WTC11 (cell line): ENCODE measurements at regions not wholly inside any gene's neighbourhood (a gene's known extent, or its start where the extent isn't known, plus 50 kb on each side); places are given as distances from the start of the nearest gene placed in this dataset.

ENCODE experiments used
- ATAC-seq: fragments of 200-7000 bp; cut with Tn5 transposase; 2 replicates; pipeline ENCODE4 v1.10.0; 2021; ENCODE audit warnings: mild to moderate bottlenecking, moderate library complexity
- CTCF ChIA-PET: fragments of 300-600 bp; sonication (Branson Sonifier 250); formaldehyde crosslinking; loops from one replicate; lab custom pipeline; 2021; ENCODE audit warnings: antibody characterized with exemption; lab: Charles Lee
- POLR2A ChIA-PET: fragments of 350-600 bp; sonication (Branson Sonifier 250); formaldehyde crosslinking; loops from one replicate; lab custom pipeline; 2021; ENCODE audit warnings: antibody characterized with exemption; lab: Charles Lee
- DNase-seq: peaks from one replicate; pipeline ENCODE4 v3.0.0; 2021; ENCODE audit warnings: low spot score
- H3K27ac Mint-ChIP-seq: 2 replicates; pipeline ENCODE4 v1.8.0; 2021; ENCODE audit warnings: mixed read lengths
- H3K27me3 Mint-ChIP-seq: 2 replicates; pipeline ENCODE4 v1.8.0; 2021; ENCODE audit warnings: low read depth, mild to moderate bottlenecking, moderate library complexity, mixed read lengths
- H3K36me3 Mint-ChIP-seq: 2 replicates; pipeline ENCODE4 v1.8.0; 2021; ENCODE audit warnings: mixed read lengths
- H3K4me1 Mint-ChIP-seq: 2 replicates; pipeline ENCODE4 v1.8.0; 2022; ENCODE audit warnings: mixed read lengths
- H3K4me3 Mint-ChIP-seq: 2 replicates; pipeline ENCODE4 v1.8.0; 2021; ENCODE audit warnings: mild to moderate bottlenecking, moderate library complexity, mixed read lengths
- H3K9me3 Mint-ChIP-seq: 2 replicates; pipeline ENCODE4 v1.8.0; 2021; ENCODE audit warnings: mixed read lengths
- ATF6 ChIP-seq: sonication (generic); formaldehyde crosslinking; IDR thresholded peaks from 2 replicates; pipeline ENCODE4 v1.8.1; 2023; ENCODE audit warnings: mild to moderate bottlenecking, missing genetic modification reagents
- CREM ChIP-seq: sonication (generic); formaldehyde crosslinking; IDR thresholded peaks from 2 replicates; pipeline ENCODE4 v1.8.1; 2022; ENCODE audit warnings: mild to moderate bottlenecking, missing genetic modification reagents, moderate library complexity
- ELF4 ChIP-seq: sonication (generic); formaldehyde crosslinking; IDR thresholded peaks from 2 replicates; pipeline ENCODE4 v1.8.1; 2022; ENCODE audit warnings: low read depth, mild to moderate bottlenecking, moderate library complexity, missing genetic modification reagents
- ESRRA ChIP-seq: sonication (generic); formaldehyde crosslinking; IDR thresholded peaks from 2 replicates; pipeline ENCODE4 v1.8.1; 2022; ENCODE audit warnings: mild to moderate bottlenecking, missing genetic modification reagents, borderline replicate concordance
- IRF1 ChIP-seq: sonication (generic); formaldehyde crosslinking; IDR thresholded peaks from 2 replicates; pipeline ENCODE4 v1.8.0; 2023; ENCODE audit warnings: missing genetic modification reagents
- IRF2 ChIP-seq: sonication (generic); formaldehyde crosslinking; IDR thresholded peaks from 2 replicates; pipeline ENCODE4 v1.8.0; 2022; ENCODE audit warnings: low read depth, missing genetic modification reagents, borderline replicate concordance
- MYBL2 ChIP-seq: sonication (generic); formaldehyde crosslinking; IDR thresholded peaks from 2 replicates; pipeline ENCODE4 v1.8.1; 2023; ENCODE audit warnings: mild to moderate bottlenecking, moderate library complexity, missing genetic modification reagents
- NFATC4 ChIP-seq: fragments of 250-450 bp; sonication (Bioruptor Pico); IDR thresholded peaks from 2 replicates; pipeline ENCODE4 v1.9.0; 2021; ENCODE audit warnings: mild to moderate bottlenecking
- NR1H2 ChIP-seq: sonication (generic); formaldehyde crosslinking; IDR thresholded peaks from 2 replicates; pipeline ENCODE4 v1.9.0; 2021; ENCODE audit warnings: mild to moderate bottlenecking, moderate library complexity, missing genetic modification reagents
- OVOL2 ChIP-seq: fragments of 250-450 bp; sonication (Bioruptor Pico); IDR thresholded peaks from 2 replicates; pipeline ENCODE4 v1.9.0; 2021; ENCODE audit warnings: mild to moderate bottlenecking, borderline replicate concordance
- PRDM15 ChIP-seq: sonication (generic); formaldehyde crosslinking; IDR thresholded peaks from 2 replicates; pipeline ENCODE4 v1.8.0; 2022; ENCODE audit warnings: missing genetic modification reagents
- RORB ChIP-seq: fragments of 250-450 bp; sonication (Bioruptor Pico); IDR thresholded peaks from 2 replicates; pipeline ENCODE4 v1.9.0; 2021; ENCODE audit warnings: mild to moderate bottlenecking
- TCF7 ChIP-seq: sonication (generic); formaldehyde crosslinking; IDR thresholded peaks from 2 replicates; pipeline ENCODE4 v1.8.0; 2022; ENCODE audit warnings: mild to moderate bottlenecking, low read depth, missing genetic modification reagents, moderate library complexity
- TEAD1 ChIP-seq: sonication (generic); formaldehyde crosslinking; IDR thresholded peaks from 2 replicates; pipeline ENCODE4 v1.8.0; 2022; ENCODE audit warnings: mild to moderate bottlenecking, missing genetic modification reagents
- TEAD4 ChIP-seq: sonication (generic); formaldehyde crosslinking; IDR thresholded peaks from 2 replicates; pipeline ENCODE4 v1.8.0; 2022; ENCODE audit warnings: mild to moderate bottlenecking, missing genetic modification reagents
- ZNF219 ChIP-seq: sonication (generic); formaldehyde crosslinking; IDR thresholded peaks from 2 replicates; pipeline ENCODE4 v1.8.0; 2023; ENCODE audit warnings: missing genetic modification reagents, mild to moderate bottlenecking, borderline replicate concordance
- ZNF232 ChIP-seq: sonication (generic); formaldehyde crosslinking; IDR thresholded peaks from 2 replicates; pipeline ENCODE4 v1.8.0; 2022; ENCODE audit warnings: mild to moderate bottlenecking, missing genetic modification reagents
- ZNF396 ChIP-seq: fragments of 250-450 bp; sonication (Bioruptor Pico); IDR thresholded peaks from 2 replicates; pipeline ENCODE4 v1.8.0; 2021; ENCODE audit warnings: mild to moderate bottlenecking, moderate library complexity, borderline replicate concordance
- ZNF671 ChIP-seq: fragments of 250-450 bp; sonication (Bioruptor Pico); IDR thresholded peaks from 2 replicates; pipeline ENCODE4 v1.8.0; 2021; ENCODE audit warnings: mild to moderate bottlenecking
- ZSCAN18 ChIP-seq: fragments of 250-450 bp; sonication (Bioruptor Pico); IDR thresholded peaks from 2 replicates; pipeline ENCODE4 v2.1.2; 2022; ENCODE audit warnings: mild to moderate bottlenecking, moderate library complexity
- TF ChIP-seq, protein P1 (sequence below): sonication (generic); formaldehyde crosslinking; IDR thresholded peaks from 2 replicates; pipeline ENCODE4 v1.8.0; 2022; ENCODE audit warnings: mild to moderate bottlenecking, missing genetic modification reagents
- TF ChIP-seq, protein P2 (sequence below): sonication (generic); formaldehyde crosslinking; IDR thresholded peaks from 2 replicates; pipeline ENCODE4 v1.8.1; 2022; ENCODE audit warnings: low read depth, mild to moderate bottlenecking, moderate library complexity, missing genetic modification reagents, borderline replicate concordance

GRCh38 chr20:22667198-22667597, 82.8 kb upstream of the FOXA2 start (continued):
- no peak for TF ChIP-seq NR1H2 (CRISPR knock-in tag)
- TF ChIP-seq TEAD1 (CRISPR knock-in tag), result no peak
- no peak for TF ChIP-seq ZNF219 (CRISPR knock-in tag)
- no peak for TF ChIP-seq ESRRA
- no peak for TF ChIP-seq CREM
- TF ChIP-seq ATF6 (CRISPR knock-in tag), result no peak
- TF ChIP-seq, protein P1, sequence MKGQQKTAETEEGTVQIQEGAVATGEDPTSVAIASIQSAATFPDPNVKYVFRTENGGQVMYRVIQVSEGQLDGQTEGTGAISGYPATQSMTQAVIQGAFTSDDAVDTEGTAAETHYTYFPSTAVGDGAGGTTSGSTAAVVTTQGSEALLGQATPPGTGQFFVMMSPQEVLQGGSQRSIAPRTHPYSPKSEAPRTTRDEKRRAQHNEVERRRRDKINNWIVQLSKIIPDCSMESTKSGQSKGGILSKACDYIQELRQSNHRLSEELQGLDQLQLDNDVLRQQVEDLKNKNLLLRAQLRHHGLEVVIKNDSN (CRISPR knock-in tag), result no peak
- TF ChIP-seq PRDM15 (CRISPR knock-in tag), result no peak

DNA sequence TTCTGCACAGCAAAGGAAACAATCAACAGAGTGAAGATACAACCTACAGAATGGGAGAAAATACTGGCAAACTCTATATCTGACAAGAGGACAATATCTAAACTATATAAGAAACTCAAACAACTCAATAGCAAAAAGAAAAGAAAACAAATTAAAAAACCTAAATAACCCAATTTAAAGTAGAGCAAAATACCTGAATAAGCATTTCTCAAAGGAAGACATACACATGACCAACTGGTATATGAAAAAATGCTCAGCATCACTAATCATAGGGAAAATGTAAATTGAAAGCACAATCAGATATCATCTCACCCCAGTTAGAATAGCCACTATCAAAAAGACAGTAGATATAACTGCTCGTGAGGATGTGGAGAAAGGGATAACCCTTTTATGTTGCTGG, 87.8 kb upstream of the FOXA2 start:
- Mint-ChIP-seq H3K9me3 (peaks cover 40% of the 10 kb centered on the region), H3K4me1 (peaks cover 2% of the 10 kb centered on the region), H3K27me3 (peaks cover 4% of the 10 kb centered on the region), H3K4me3 (no peak overlapping the region), H3K36me3 (peaks cover 37% of the 10 kb centered on the region), H3K27ac (no peak overlapping the region)
- DNase-seq, result no peak
- ATAC-seq, result no peak
- no peak for TF ChIP-seq ELF4 (CRISPR knock-in tag)
- TF ChIP-seq, protein P1 (CRISPR knock-in tag), result no peak
- no peak for TF ChIP-seq ZSCAN18 (CRISPR knock-in tag)
- ChIA-PET POLR2A (no interaction called here), CTCF (no interaction called here)

GRCh38 chr20:22673467-22673866, 89.1 kb upstream of the FOXA2 start:
- H3K4me1 Mint-ChIP-seq, result peaks cover 5% of the 10 kb centered on the region
- ATAC-seq (no peak), DNase-seq (no peak)
- no peak overlapping the region for H3K27ac Mint-ChIP-seq
- H3K36me3 Mint-ChIP-seq, result peaks cover 25% of the 10 kb centered on the region
- POLR2A ChIA-PET, result no interaction called here
- CTCF ChIA-PET, result no interaction called here
- no peaks in the 10 kb centered on the region; the same call in none of the 2 replicates for H3K27me3 Mint-ChIP-seq
- H3K9me3 Mint-ChIP-seq, result peaks cover 29% of the 10 kb centered on the region
- H3K4me3 Mint-ChIP-seq, result no peak overlapping the region
- TF ChIP-seq RORB (CRISPR knock-in tag), result no peak

DNA sequence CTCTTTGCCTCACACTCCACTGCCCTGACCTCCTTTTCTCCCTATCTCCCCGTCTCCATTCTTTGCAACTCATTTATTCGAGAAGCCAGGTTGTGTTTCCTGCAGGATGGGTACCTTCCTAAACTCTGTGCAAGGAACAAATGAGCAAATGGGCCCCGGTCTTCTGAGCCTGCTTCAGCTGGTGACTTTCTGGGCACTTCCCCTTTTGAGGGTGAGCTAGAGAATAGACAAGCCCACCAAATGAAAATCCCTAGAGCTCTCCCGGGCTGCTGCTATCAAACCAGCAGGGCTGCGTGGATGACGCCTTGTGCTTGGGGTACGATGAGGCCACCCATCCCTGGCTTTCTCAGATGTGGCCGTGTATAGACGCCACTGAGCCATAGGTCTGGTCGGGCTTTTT, 91.0 kb upstream of the FOXA2 start:
- no peak overlapping the region for H3K4me3 Mint-ChIP-seq
- H3K27ac Mint-ChIP-seq, result no peak overlapping the region
- DNase-seq, result no peak
- POLR2A ChIA-PET, result no interaction called here
- peaks cover 10% of the 10 kb centered on the region for H3K4me1 Mint-ChIP-seq
- peaks cover 6% of the 10 kb centered on the region for H3K27me3 Mint-ChIP-seq
- ATAC-seq, result no peak
- CTCF ChIA-PET, result interaction anchor here (1.0 to 1.2 kb wide), 2 partner anchors 12 to 89 kb away, joined by 4 read pairs; no protein-coding TSS in a partner anchor
- peaks cover 15% of the 10 kb centered on the region for H3K36me3 Mint-ChIP-seq
- H3K9me3 Mint-ChIP-seq, result peaks cover 19% of the 10 kb centered on the region
- no peak for TF ChIP-seq TCF7
- no peak for TF ChIP-seq ZNF396 (CRISPR knock-in tag)
- TF ChIP-seq, protein P2, sequence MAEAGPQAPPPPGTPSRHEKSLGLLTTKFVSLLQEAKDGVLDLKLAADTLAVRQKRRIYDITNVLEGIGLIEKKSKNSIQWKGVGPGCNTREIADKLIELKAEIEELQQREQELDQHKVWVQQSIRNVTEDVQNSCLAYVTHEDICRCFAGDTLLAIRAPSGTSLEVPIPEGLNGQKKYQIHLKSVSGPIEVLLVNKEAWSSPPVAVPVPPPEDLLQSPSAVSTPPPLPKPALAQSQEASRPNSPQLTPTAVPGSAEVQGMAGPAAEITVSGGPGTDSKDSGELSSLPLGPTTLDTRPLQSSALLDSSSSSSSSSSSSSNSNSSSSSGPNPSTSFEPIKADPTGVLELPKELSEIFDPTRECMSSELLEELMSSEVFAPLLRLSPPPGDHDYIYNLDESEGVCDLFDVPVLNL (CRISPR knock-in tag), result no peak
- TF ChIP-seq NFATC4 (CRISPR knock-in tag), result no peak
- TF ChIP-seq IRF1, result no peak
- no peak for TF ChIP-seq IRF2
- no peak for TF ChIP-seq MYBL2 (CRISPR knock-in tag)
- TF ChIP-seq ZNF671 (CRISPR knock-in tag), result no peak
- no peak for TF ChIP-seq OVOL2 (CRISPR knock-in tag)
- no peak for TF ChIP-seq TEAD4 (CRISPR knock-in tag)
- no peak for TF ChIP-seq ZNF232 (CRISPR knock-in tag)
